GM06990 (cell line): ENCODE measurements at regions not wholly inside any gene's neighbourhood (a gene's known extent, or its start where the extent isn't known, plus 50 kb on each side); places are given as distances from the start of the nearest gene placed in this dataset.
"Not testable (repeated sequence)": the region's sequence is repeated elsewhere in the genome, so short reads cannot be mapped to it uniquely, and the experiment has no call there.

Experiments
- DNase-seq: peaks from one replicate; pipeline ENCODE4 v3.0.0-alpha.2; 2011; ENCODE audit not compliant: insufficient read length; ENCODE audit errors: extremely low read depth
- H3K27me3 ChIP-seq: replicated peaks from 2 replicates; pipeline ENCODE4 v1.6.0; 2011; ENCODE audit warnings: low read length; ENCODE audit not compliant: control insufficient read depth, insufficient read depth
- H3K36me3 ChIP-seq: 2 replicates; pipeline ENCODE4 v1.5.1; 2011; ENCODE audit warnings: low read length; ENCODE audit not compliant: control insufficient read depth, insufficient read depth
- H3K4me3 ChIP-seq: replicated peaks from 2 replicates; pipeline ENCODE4 v1.5.1; 2011; ENCODE audit warnings: low read depth, mild to moderate bottlenecking, control low read depth, low read length
- TF ChIP-seq, protein P1 (sequence below): IDR thresholded peaks from 2 replicates; pipeline ENCODE4 v1.5.1; 2011; ENCODE audit warnings: low read length, control low read depth, mild to moderate bottlenecking, inconsistent platforms; ENCODE audit not compliant: insufficient read depth, poor library complexity, severe bottlenecking

DNA sequence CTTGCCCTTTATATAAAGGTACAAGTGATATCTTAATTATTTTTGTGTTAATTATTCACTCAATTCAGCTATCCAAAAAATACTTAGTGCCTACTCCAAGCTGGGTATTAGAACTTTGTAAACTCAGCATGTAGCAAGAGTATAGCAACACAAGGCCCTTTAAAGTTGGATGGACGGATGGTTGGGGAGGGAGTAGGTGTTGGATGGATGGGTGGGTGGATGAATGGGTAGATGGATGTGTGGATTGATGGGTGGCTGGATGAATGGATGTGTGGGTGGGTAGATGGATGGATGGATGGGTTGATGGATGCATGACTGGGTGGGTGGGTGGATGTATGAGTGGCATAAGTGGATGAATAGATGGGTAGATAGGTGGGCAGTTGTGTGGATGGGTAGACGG is 211.5 kb downstream of the BANP start:
- H3K27me3 ChIP-seq, H3K36me3 ChIP-seq, H3K4me3 ChIP-seq, DNase-seq: not testable (repeated sequence)

DNA sequence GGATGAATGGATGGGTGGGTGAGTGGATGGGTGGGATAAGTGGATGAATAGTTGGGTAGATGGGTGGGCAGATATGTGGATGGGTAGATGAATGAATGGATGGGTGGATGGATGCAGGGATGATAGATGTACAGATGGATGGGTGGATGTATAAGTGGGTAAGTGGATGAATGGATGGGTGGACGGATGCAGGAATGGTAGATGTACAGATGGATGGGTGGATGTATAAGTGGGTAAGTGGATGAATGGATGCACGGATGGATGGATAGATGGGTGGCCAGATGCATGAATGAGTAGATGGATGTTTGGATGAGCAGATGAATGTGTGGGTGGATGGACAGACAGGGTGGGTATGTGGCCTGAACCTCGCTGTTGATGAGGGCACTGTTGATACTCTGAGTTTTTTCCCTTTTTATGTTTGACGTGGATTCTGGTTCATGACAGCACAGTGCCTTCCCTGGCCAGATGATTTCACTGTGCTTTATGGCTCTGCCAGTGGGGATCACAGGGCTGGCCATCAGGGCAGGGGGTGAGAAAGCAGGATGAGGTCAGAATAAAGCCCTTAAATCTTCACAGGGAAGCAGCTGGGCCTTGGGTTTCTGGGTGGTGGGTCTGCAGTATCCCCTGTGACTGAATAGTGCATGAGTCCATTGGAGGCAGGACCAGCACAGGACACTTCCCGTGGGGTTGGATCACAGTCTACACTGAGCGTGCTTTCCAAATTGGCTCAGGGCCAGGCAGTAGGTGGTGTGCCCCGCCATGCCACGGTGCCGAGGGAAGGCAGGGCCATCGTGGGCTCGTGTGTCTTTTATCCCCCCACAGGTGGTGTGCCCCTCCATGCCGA is 213.2 kb downstream of the BANP start:
- not testable (repeated sequence) for H3K36me3 ChIP-seq, H3K4me3 ChIP-seq, H3K27me3 ChIP-seq, DNase-seq

DNA sequence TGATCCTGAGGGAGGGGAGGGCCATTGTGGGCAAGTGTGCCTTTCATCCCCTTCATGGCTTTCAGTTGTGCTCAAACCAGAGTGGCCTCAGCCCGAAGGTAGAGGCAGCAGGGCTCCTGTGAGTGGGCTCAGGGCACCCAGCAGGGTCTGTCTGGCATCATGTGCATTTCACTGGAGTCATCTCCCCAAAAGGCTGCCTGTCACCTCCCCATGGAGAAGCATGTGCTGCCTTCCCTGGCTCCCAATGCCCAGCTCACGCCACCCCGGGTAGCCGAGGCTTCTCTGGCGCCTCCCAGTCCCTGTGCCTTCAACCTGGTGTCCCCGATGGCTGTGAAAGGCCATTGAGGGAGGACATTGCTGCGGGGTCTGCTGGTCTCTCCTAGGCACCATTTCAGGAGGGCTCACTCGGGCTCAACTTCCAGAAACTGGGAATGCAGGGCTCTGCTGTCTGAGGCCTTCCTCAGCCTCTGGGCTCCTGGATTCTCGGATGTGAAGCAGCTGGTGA is 213.9 kb downstream of the BANP start:
- DNase-seq, H3K27me3 ChIP-seq, H3K36me3 ChIP-seq, H3K4me3 ChIP-seq: not testable (repeated sequence)

DNA sequence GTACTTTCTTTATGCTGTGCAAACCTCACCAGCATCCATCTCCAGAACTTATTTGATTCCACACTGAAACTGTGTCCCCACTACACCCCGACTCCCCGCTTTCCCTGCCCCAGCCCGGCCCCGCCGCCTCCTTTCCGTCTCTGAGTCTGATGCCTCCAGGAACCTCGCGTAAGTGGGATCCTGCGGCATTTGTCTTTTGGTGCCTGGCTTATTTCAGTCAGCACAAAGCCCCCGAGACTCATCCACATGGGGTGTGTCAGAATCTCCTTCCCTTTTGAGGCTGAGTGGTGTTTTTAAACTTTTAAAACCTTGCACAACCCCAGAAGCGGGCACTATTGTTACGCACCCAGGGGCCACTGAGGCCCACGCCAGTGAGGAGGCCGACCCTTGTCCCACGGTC is 214.4 kb downstream of the BANP start:
- H3K4me3 ChIP-seq, H3K36me3 ChIP-seq, DNase-seq: not testable (repeated sequence)

DNA sequence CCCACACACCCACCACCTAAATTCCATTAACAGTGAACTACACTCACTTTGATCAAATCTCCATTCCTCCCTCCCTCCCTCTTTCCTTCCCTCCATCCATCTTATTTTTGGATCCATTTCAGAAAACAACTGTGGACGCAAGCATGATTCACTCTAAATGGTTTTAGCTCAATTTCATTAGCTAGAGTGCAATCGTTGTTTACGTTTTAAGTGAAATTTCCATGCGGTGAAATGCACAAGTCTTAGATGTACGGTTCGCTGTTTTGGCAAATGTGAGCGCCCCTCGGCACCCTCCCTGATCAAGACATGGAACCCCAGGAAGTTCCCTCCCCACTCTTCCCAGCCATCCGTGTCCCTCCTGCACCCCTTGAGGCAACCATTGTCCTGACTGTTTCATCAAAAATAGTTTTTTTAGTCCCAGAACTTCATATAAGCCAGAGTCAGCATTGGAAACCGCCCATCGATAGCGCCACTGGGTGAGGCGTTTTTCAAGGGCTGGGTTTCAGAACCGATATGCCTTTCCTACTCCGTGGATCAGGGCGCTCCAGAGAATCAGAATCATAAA is 215.1 kb downstream of the BANP start:
- not testable (repeated sequence) for DNase-seq, H3K36me3 ChIP-seq, H3K27me3 ChIP-seq, H3K4me3 ChIP-seq

More for the DNA sequence above, 214.4 kb downstream of the BANP start:
- not testable (repeated sequence) for H3K27me3 ChIP-seq

DNA sequence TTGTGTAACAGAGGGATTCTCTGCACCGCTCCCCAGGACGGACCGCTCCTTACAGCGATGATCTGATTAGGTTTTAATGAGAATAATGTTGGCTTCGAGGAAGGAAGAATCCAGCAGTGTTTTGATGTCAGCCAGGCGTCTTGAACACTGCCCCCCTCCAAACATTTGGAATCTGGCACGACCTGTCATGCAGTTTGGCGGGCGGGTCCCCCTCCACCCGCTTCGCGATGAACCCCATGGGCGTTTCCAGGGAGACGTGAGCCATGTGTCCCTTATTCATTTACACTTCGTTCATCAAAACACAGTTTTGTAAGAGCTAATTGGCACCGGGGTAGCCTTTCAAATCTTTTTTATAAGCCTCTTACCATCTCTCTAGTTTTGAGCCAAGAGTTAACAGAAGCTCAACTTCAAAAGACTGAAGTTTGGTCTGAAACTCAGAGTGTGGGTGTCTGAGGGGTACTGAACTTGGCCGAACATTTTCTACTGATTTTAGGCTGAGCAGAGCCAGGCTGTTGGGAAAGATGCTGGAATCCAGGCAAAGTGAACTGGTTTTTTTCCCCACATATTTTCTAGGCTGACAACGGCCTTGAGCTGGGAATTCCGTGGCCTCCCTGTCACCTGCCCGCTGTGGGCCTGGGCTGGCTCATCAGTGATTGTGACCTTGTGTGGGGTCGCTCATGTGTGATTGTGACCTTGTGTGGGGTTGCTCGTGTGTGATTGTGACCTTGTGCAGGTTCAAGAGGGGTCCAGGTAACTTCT is 214.8 kb upstream of the ZNF469 start:
- not testable (repeated sequence) for H3K4me3 ChIP-seq, H3K27me3 ChIP-seq, H3K36me3 ChIP-seq, DNase-seq

DNA sequence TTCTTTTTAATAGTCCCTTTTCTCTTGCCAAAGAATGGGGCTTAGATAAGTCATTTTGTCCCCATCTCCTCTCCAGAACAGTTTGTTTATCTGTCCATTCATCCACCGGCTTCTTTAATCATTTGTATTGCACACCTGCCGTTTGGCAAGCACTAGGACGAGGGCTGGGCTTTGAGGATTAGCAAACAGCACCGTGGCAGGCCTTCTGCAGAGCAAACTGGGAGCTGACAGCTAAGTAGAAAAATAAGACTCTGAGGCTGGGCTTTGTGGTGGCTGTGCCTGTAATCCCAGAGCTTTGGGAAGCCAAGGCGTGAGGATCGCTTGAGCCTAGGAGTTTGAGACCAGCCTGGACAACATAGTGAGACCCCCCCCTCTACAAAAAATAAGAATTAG is 214.2 kb upstream of the ZNF469 start:
- H3K4me3 ChIP-seq, H3K36me3 ChIP-seq, H3K27me3 ChIP-seq, DNase-seq: not testable (repeated sequence)

DNA sequence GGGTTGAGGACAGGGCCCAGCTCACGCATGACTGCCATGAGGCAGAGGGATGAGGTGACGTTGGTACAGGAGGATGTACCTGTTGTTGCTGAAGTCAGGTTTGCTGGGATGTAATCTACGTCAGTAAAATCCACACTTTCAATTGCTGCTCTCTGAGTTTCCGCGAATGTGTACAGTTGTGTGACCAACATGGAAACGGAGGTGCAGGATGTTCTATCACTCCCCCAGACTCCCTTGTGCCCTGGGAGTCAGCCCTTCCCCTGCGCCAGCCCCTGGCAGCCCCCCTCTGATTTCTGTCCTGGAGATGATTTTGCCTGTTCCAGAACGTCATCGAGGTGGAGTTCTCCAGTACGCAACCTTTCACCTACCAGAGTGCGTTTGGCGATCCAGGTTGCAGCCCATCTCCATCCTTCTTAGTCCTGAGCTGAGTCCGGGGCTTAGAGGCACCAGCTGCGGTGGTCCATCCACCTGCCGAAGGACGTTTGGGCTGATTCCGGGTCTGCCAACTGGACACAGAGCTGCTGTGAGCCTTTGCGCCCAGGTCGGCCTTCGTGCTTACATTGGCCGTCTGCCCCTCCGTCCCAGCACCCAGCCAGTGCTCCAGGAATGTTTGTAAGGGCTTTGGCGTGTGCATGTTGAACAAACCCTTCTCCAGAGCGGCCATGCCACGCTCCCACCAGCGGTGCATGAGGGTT is 213.5 kb upstream of the ZNF469 start:
- not testable (repeated sequence) for H3K27me3 ChIP-seq, H3K36me3 ChIP-seq, DNase-seq, H3K4me3 ChIP-seq

DNA sequence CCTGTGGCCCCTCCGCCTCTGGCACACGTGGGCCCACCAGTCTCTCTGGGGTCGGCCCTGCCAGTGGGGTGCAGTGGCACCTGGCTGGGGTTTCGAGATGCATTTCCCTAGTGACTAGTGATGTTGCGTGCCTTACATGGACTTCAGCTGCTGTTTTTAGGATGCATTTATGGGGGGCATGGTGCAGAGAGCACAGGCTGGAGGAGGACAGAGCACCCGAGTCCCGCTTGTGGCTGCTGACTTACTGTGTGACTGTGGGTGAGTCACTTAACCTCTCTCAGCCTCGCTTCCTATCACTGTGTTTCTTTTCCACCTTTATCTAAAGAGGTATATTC is 213.0 kb upstream of the ZNF469 start:
- DNase-seq, H3K36me3 ChIP-seq, H3K27me3 ChIP-seq, H3K4me3 ChIP-seq: not testable (repeated sequence)

DNA sequence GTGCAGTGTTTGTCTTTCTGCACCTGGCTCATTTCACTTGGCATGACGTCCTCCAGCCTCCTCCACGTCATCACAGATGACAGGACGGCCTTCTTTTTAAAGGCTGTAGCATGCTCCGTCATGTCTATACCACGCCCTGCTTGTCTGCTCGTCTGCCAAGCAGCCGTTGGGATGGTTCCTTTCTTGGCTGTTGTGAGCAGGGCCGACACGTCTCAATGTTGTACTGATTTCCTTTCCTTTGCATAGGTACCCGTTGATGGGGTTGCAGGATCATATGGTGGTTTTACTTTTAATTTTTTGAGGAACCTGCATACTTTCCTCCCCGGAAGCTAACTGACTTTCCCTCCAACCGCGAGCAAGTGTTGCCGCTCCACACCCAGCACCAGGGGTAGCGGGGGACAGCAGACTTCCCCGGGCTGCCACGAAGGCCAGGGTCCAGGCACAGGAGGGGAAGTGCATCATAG is 212.2 kb upstream of the ZNF469 start:
- DNase-seq = no peak
- TF ChIP-seq, protein P1, sequence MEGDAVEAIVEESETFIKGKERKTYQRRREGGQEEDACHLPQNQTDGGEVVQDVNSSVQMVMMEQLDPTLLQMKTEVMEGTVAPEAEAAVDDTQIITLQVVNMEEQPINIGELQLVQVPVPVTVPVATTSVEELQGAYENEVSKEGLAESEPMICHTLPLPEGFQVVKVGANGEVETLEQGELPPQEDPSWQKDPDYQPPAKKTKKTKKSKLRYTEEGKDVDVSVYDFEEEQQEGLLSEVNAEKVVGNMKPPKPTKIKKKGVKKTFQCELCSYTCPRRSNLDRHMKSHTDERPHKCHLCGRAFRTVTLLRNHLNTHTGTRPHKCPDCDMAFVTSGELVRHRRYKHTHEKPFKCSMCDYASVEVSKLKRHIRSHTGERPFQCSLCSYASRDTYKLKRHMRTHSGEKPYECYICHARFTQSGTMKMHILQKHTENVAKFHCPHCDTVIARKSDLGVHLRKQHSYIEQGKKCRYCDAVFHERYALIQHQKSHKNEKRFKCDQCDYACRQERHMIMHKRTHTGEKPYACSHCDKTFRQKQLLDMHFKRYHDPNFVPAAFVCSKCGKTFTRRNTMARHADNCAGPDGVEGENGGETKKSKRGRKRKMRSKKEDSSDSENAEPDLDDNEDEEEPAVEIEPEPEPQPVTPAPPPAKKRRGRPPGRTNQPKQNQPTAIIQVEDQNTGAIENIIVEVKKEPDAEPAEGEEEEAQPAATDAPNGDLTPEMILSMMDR = no peak
- no peaks in the 10 kb centered on the region for H3K27me3 ChIP-seq
- no peaks in the 10 kb centered on the region for H3K36me3 ChIP-seq
- no peak overlapping the region for H3K4me3 ChIP-seq

DNA sequence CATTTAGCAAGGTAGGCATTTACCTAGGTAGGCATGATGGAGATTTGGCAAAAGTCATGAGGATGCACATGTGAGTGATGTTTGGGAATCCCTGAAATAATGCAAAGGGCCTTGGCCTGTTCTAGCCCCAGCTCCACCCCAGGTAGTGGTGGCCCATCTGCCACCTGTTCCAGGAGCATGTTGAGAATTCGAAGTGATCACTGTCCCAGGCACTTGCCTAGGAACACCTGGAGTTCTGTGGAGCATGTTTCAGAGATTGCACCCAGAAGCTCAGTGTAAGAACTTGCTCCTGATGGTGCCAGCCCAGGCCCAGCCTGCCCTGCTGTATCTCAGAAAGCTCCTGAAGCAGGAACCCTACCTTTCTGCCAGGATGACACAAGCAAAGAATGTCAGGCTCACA is 211.6 kb upstream of the ZNF469 start:
- not testable (repeated sequence) for H3K36me3 ChIP-seq, H3K4me3 ChIP-seq, H3K27me3 ChIP-seq, DNase-seq

DNA sequence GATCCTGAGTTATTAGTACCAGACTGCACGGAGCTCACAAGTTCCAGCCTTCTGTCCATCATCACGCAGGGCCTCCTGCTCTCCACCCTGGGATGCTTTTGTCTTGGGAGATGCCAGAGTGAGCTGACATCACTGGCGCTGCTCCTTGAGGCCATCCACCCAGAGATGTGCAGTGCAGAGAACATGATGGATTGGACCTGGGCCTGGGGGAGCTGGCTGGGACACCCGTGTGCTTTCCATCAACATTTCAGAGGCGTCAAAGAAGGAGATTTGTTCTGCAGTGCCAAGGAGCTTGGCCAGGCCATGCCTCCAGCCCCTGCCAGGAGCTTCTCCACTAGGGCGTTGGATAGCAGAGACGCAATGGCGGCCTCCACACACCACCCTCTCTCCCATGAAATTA is 206.6 kb upstream of the ZNF469 start:
- not testable (repeated sequence) for H3K4me3 ChIP-seq, H3K36me3 ChIP-seq, DNase-seq, H3K27me3 ChIP-seq
